BJ (cell line): ENCODE measurements at regions not wholly inside any gene's neighbourhood (a gene's known extent, or its start where the extent isn't known, plus 50 kb on each side); places are given as distances from the start of the nearest gene placed in this dataset.

Experiments used
- CTCF ChIA-PET: fragments of 350-600 bp; formaldehyde crosslinking; extraction: SDS; loops from one replicate; lab custom pipeline; 2021; ENCODE audit warnings: antibody characterized with exemption, inconsistent platforms; lab: Yijun Ruan, JAX
- POLR2A ChIA-PET: fragments of 300-600 bp; sonication (Branson Sonifier 250); formaldehyde crosslinking; extraction: SDS; loops from one replicate; lab custom pipeline; 2021; ENCODE audit warnings: antibody characterized with exemption; lab: Charles Lee
- DNase-seq: peaks from one replicate; pipeline ENCODE4 v3.0.0-alpha.2; 2011; ENCODE audit warnings: low read depth
- H3K27me3 ChIP-seq: 2 replicates; pipeline ENCODE4 v1.6.0; 2011; ENCODE audit warnings: low read length; ENCODE audit not compliant: control insufficient read depth, insufficient read depth
- H3K36me3 ChIP-seq: 2 replicates; pipeline ENCODE4 v1.5.1; 2011; ENCODE audit warnings: low read length; ENCODE audit not compliant: control insufficient read depth, insufficient read depth
- H3K4me3 ChIP-seq: 2 replicates; pipeline ENCODE4 v1.5.1; 2011; ENCODE audit warnings: low read depth, mild to moderate bottlenecking, control low read depth, low read length
- TF ChIP-seq, protein P1 (sequence below): IDR thresholded peaks from 2 replicates; pipeline ENCODE4 v1.5.1; 2011; ENCODE audit warnings: low read depth, mild to moderate bottlenecking, control low read depth, inconsistent platforms, low read length, moderate library complexity; ENCODE audit not compliant: insufficient read depth

DNA sequence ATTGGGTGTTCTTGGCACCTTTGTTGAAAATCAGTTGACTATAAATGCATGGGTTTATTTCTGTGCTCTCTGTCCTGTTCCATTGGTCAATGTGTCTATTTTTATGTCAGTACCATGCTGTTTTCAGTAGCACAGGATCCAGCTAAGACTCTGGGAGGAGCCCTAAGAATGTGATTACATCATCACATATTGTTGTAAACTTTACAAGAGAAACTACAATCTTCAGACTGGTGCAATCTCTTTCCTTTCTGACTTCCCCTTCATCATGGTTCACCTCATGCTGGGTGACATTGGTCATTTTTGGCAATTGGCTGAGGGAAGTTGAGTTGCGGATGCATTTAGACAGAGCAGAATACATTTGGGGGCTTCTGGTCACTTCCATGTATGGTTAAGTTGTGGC lies 88.4 kb downstream of the C21orf91 start:
- CTCF ChIA-PET = no interaction called here

DNA sequence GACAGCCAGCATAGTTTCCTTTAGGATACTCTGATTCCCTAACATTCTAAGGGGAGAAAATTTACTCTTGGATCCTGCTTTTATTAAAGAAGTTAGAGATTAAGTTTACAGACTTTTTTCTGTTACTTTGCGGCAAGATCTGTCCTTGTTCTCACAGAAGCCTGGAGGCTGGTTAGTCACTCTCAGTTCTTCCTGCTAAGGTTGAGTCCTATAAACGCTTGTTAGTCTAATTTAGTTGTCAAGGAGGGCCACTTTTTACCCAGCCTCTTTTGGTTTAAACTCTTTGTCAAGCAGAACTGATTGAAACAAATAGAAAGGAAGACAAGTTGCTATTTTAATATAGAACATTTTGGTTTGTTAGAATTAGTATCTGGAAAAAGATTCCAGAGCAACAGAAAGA lies 89.7 kb downstream of the C21orf91 start:
- POLR2A ChIA-PET = no interaction called here
- TF ChIP-seq, protein P1, sequence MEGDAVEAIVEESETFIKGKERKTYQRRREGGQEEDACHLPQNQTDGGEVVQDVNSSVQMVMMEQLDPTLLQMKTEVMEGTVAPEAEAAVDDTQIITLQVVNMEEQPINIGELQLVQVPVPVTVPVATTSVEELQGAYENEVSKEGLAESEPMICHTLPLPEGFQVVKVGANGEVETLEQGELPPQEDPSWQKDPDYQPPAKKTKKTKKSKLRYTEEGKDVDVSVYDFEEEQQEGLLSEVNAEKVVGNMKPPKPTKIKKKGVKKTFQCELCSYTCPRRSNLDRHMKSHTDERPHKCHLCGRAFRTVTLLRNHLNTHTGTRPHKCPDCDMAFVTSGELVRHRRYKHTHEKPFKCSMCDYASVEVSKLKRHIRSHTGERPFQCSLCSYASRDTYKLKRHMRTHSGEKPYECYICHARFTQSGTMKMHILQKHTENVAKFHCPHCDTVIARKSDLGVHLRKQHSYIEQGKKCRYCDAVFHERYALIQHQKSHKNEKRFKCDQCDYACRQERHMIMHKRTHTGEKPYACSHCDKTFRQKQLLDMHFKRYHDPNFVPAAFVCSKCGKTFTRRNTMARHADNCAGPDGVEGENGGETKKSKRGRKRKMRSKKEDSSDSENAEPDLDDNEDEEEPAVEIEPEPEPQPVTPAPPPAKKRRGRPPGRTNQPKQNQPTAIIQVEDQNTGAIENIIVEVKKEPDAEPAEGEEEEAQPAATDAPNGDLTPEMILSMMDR = no peak

More for the DNA sequence above, 88.4 kb downstream of the C21orf91 start:
- no peak for DNase-seq
- Histone ChIP-seq H3K36me3 (no peaks in the 10 kb centered on the region), H3K27me3 (no peaks in the 10 kb centered on the region), H3K4me3 (no peak overlapping the region)
- POLR2A ChIA-PET = no interaction called here
- TF ChIP-seq, protein P1 = no peak

DNA sequence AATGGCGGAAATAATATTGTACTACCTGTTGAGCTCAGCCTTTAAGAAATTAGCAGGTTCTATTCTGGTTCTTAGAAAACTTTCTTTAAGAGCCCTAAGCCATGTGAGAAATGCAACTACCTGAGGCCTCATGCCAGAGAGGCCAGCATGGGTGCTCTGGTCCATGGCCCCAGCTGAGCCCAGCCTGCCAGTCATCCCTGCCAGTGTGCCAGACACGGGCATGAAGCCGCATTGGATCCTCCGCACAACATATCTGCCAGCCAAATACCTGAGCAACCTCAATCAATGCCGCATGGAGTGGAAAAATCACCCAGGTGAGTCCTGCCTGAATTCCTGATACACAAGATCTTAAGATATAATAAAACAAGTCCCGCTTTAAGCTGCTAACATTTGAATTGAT lies 91.8 kb downstream of the C21orf91 start:
- CTCF ChIA-PET = no interaction called here
- POLR2A ChIA-PET = no interaction called here
- TF ChIP-seq, protein P1 = no peak

More for the DNA sequence above, 89.7 kb downstream of the C21orf91 start:
- Histone ChIP-seq H3K36me3 (no peaks in the 10 kb centered on the region), H3K4me3 (no peak overlapping the region), H3K27me3 (no peaks in the 10 kb centered on the region; the same call in 1 of the 2 replicates)
- CTCF ChIA-PET = no interaction called here
- DNase-seq = no peak

DNA sequence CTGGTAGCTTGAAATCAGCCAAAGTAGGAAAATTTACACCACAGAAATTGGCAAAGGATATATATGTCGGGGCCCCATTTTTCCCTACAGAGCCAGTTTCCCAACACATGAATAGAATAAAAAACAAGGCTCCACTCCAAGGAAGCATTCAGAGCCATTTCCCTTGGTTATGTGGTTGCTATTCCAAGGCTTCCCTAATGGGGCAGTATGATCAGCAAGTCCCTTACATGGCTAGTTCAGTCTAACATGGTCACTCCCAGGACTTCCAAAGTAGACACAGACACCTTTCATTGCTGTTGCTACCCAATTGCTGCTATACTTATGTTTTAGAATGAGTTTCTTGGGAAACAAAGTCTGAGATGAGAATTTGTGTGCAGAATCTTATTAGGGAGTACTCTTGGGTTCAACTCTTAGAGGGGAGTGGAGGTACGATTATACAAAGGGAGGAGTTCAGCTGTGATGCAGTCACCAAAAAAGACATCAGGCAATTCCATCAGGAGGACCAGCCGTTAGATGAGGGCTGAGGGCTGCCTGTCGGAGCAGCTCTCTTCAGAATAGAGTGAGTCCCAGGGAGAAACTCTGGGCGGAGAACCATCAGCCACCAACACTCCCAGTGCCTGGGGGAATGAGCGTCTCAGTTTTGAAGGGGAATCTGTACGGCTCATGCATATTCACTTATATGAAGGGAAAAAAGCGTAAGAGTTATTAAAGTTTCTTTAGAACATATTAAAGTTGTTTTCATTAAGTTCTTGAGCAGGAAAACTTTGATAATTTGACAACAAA lies 92.9 kb downstream of the C21orf91 start:
- DNase-seq = no peak
- H3K36me3 ChIP-seq = no peaks in the 10 kb centered on the region
- H3K4me3 ChIP-seq = no peak overlapping the region
- ChIA-PET POLR2A (no interaction called here), CTCF (interaction anchor here (0.7 kb wide), 1 partner anchor 1911 kb away, joined by 3 read pairs; no protein-coding TSS in a partner anchor)
- TF ChIP-seq, protein P1 = peak; percentile 15; the same call in 1 of the 2 replicates
- H3K27me3 ChIP-seq = no peaks in the 10 kb centered on the region; the same call in 1 of the 2 replicates

More for the DNA sequence above, 91.8 kb downstream of the C21orf91 start:
- no peak overlapping the region for H3K4me3 ChIP-seq
- DNase-seq = no peak
- no peaks in the 10 kb centered on the region; the same call in 1 of the 2 replicates for H3K27me3 ChIP-seq
- H3K36me3 ChIP-seq = no peaks in the 10 kb centered on the region

DNA sequence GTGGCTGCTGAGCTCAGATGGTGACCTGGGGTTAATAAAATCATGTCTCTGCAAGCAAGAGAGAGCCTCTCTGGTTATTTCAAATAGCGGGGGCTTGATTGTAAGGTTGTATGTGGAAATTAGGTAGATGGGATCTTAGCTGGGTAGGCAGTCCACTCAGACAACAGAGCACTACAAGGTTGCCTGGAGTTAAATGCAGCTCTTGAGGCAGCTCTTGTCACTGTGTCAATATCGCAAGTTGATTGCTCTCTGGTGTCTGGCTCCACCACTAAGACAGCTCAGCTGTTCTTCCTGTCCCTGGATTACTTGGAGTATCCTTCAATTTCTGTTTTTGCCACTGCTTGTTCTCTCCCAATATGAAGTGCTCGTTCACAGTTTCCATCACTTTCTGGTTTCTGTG lies 93.8 kb downstream of the C21orf91 start:
- H3K36me3 ChIP-seq = no peaks in the 10 kb centered on the region
- no peak for DNase-seq
- H3K4me3 ChIP-seq = no peak overlapping the region
- TF ChIP-seq, protein P1 = no peak
- ChIA-PET CTCF (no interaction called here), POLR2A (no interaction called here)
- no peaks in the 10 kb centered on the region; the same call in 1 of the 2 replicates for H3K27me3 ChIP-seq
